ENCODE measurements at regions not wholly inside any gene's neighbourhood (a gene's known extent, or its start where the extent isn't known, plus 50 kb on each side); places are given as distances from the start of the nearest gene placed in this dataset.

DNA sequence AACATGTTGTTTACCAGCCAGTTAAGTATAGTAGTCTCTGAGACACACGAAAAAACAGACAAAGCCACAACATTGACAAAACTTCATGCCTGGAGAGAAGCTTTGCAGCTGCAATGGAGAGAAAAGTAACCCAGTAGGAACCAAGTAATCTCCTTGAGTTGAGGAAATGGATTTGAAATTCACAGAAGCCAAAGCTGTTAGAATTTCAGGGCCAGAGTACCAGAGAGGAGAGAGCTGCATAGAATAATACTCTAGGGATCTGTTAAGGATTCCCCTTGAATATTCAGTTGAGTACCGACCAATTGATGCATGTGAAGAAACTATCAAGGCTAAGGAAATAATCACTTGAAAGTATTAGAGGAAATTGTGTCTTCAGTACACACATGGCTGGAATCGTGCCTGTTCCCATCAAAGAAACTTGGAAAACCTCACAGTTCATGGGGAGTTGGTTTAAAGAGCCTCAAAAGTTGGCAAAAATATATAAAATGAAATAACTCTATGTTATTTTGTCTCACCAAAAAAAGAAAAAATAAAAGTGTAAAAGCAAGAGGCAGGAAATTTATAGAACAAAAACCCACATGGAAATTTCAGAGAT lies 324.0 kb upstream of the NEGR1 start:
- DNase-seq, result no peak

DNA sequence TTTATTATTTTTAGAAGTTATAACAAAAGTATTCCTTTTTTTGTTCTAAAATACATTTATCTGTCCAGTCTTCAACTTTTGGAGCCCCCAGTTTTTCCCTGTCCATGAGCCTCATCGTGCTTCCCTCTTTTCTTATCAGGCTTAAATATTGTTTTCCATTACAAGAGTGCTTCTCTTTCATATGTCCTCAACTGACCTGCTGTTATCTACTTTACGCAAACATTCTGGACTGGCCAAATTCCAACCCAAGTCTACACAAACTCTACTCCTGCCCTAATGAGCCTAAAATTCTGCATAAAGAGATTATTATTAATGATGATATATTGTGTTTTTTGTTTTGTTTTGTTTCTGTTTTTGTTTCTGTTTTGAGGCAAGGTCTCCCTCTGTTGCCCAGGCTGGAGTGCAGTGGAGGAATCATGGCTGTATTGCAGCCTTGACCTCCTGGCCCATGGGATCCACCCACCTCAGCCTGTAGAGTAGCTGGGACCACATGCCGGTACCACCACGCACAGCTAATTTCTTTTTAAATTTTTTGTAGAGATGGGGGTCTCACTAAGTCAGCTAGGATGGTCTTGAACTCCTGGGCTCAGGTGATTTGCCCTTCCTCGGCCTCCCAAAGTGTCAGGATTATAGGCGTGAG lies 318.8 kb upstream of the NEGR1 start:
- no peak for DNase-seq

- DNase-seq, result no peak
Measured at GRCh38 chr1:72586023-72586685, 303.8 kb upstream of the NEGR1 start.

- DNase-seq, result no peak
Measured at GRCh38 chr1:72579629-72580028, 297.3 kb upstream of the NEGR1 start.

GRCh38 chr1:72570815-72571214 lies 288.5 kb upstream of the NEGR1 start:
- DNase-seq, result no peak

- no peak for DNase-seq
Measured at GRCh38 chr1:72568113-72568512, 285.8 kb upstream of the NEGR1 start.

DNA sequence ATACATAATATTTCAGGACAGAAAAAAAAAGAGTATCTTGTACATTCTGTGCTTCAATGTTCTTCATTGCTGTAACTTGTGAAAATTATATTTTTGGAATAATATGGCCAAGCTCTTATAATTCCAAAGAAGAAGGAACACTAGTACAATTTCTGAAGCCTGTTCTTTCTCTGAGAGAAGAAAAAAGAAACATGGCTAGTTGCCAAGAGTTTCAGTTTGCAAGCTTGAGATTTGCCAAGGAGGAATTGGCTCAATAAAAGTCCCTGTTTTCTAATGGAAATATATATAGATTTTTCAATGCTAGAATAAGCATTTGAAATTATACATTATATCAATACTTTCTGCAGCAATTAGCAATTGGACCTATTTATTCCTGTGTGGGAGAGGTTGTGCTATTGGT lies 285.2 kb upstream of the NEGR1 start:
- DNase-seq, result no peak

- no peak for DNase-seq
Measured at GRCh38 chr1:72564749-72565148, 282.4 kb upstream of the NEGR1 start.

DNA sequence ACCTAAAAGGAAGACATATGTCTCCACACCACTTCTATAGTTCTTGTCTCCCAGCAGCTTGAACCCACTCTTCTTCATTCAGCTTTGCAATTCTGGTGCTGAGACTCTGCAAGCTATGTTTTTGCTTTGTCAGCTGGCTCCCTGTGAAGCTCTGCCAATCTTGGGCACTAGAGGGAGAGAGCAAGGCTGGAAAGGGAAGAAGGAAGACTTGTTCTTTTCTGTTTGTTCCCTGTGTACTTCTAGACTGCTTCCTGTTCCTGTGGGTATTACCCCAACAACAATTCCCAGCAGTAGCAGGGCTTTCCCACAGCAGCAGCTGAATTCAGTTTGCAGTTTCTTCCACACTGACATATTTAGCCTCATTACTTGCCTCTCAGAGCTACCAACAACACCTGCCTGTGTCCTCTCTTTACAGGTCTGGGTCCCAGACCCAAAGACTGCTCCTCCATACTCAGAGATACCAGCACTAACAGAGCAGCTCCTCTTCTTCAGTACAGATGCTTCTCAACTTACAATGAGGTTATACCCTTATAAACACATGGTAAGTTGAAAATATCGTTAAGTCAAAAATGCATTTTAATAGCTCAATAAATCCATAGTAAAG lies 275.2 kb upstream of the NEGR1 start:
- no peak for DNase-seq

DNA sequence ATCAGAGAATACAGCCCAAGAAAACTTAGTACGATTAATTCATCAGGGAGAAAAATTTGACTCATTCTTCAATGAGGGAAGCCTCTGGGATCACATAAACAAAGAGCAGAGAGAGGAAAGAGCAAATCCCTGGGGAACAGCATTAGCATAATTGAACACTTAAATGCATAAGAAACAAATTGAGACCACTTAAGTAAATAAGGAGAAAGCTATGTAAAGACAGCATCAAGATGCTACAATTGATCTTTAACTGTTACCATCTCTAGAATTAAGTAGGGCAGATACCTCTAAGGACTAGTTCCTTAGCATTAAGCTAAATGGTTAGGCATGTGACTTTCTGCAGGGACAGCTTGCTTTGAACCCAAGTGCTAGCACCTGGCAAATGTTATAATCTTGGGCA lies 265.1 kb upstream of the NEGR1 start:
- no peak for DNase-seq

DNA sequence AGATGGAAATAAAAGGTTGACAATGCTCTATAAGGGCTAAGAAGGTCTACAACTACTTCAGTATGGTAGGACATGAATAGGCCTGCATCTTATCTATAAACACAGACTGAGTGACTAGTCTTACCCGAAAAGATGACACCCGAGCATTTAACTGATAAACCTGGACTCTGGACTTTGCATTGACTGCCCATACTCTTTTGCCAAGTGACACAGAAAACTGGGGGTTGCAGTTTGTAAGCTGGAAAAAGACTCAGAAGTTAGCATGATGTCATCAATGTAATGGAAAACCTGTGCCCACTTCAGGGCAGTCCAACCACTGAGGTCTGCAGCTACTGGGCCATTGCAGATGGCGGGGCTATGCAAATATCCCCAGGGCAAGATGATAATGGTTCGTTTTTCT lies 258.3 kb upstream of the NEGR1 start:
- DNase-seq, result no peak

GRCh38 chr1:72535470-72535869 lies 253.1 kb upstream of the NEGR1 start:
- DNase-seq, result no peak

GRCh38 chr1:72530646-72531045 lies 248.3 kb upstream of the NEGR1 start:
- DNase-seq, result no peak

GRCh38 chr1:72526926-72527325 lies 244.6 kb upstream of the NEGR1 start:
- no peak for DNase-seq

DNA sequence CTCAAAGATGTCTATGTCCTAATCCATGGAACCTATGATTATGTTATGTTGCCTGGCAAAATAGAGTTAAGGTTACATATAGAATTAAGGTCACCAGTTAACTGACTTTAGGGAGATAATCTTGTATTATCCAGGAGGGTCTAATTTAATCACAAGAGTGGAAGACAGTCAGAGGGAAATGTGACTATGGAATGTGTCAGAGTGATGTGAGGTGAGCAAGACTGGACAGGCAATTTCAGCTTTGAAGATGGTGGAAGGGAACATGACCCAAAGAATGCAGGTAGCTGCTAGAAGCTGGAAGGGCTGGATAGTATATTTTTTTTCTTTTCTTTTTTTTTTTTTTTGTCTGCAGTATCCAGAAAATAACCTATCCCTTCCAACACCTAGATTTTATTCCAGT lies 241.7 kb upstream of the NEGR1 start:
- no peak for DNase-seq

DNA sequence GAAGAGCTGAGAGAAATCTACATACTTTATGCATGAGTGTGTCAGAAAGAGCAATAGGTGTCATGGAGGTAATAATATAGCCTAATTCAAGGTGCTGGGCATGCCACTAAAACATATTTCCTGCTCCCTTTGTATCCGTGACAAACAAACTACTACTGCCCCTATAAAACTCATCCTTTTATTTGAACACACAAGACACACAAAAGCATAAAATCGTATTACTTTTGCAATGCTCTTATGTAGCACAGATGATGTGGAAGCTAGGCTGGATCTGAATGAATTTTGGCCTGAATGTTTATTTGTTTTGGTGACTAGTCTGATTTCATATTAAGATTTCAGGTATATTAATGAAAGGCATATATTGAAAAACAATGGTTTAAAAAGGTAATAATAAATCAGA lies 239.3 kb upstream of the NEGR1 start:
- DNase-seq, result no peak

DNA sequence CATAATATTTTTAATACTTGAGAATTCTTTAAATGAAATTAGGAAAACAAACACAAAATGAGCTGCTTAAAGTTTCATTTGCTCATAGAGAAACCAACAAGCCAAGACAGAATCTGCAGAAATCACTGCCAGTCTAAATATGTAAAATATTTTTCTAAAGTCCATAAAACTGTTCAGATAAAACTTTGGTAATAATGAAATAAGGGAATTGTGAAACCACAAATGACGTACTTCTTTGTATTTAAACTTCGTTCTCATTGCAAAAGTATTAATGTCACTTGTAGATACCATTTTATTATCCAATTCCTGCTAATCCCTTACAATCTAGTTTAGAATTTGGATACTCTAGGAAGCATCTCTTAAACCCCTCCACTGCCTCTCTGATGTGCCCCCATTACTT lies 234.5 kb upstream of the NEGR1 start:
- no peak for DNase-seq

DNA sequence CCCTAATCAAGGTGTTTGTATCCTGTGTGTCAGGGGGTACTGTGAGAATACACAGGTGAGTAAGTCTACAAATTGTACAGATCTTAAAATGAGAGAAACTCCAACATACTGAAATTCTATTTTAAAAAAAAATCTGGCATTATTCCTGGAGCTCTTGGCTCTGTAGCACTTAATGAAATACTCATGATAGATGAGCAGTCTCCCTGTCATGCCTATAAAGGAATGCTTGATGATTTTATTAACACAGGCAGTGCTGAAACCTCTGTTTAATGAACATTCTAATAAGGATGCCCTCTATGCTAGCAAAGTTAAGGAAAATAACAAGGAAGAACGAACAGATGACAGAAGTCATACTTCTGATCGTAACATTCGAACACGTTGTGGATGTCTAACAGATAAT lies 233.9 kb upstream of the NEGR1 start:
- no peak for DNase-seq

GRCh38 chr1:72498371-72498770 lies 216.0 kb upstream of the NEGR1 start:
- no peak for DNase-seq

DNA sequence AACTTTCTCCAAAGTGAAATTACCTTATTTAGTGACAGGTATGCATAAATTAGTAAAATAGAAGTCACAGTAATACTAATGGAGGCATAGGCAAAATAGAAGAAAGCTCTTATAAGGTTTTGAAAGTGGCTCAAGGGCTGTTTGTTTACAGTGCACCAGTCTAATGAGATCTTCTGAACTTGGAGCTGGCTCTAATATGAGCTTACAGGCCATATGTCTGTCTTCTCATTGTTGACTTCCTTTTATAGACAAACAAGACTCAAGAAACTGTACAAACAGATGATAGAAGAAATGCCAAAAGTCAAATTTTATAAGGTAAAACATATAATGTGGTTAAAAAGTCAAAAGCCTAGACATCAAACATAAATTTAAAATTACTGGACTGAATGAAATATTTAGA lies 207.5 kb upstream of the NEGR1 start:
- no peak for DNase-seq

GRCh38 chr1:72485801-72486200 lies 203.5 kb upstream of the NEGR1 start:
- no peak for DNase-seq

GRCh38 chr1:72483846-72484357 lies 201.6 kb upstream of the NEGR1 start:
- DNase-seq, result no peak

GRCh38 chr1:72482736-72483413 lies 200.5 kb upstream of the NEGR1 start:
- DNase-seq, result no peak

Data from SIG-M5 (cell line).